Skin epidermis (tissue), 12 donors: ENCODE measurements at regions not wholly inside any gene's neighbourhood (a gene's known extent, or its start where the extent isn't known, plus 50 kb on each side); places are given as distances from the start of the nearest gene placed in this dataset.

Experiments
- H3K27ac ChIP-seq, 21 experiments: fragments of 200-600 bp; sonication (generic) in 11 of 21; one replicate each; pipeline ENCODE4 v1.5.0; 2020; ENCODE audit warnings: mild to moderate bottlenecking in 3 of 21, inconsistent platforms in 2 of 21, moderate library complexity in 2 of 21
- H3K4me3 ChIP-seq, 7 experiments: fragments of 200-600 bp; sonication (generic) in 2 of 7; one replicate each; pipeline ENCODE4 v1.5.0; 2020; ENCODE audit warnings: inconsistent platforms in 2 of 7, mild to moderate bottlenecking in 2 of 7, moderate library complexity in 1 of 7

- H3K4me3 ChIP-seq, result no peak overlapping the region
- no peak overlapping the region for H3K27ac ChIP-seq
These were observed 157.8 kb upstream of the CTNNB1 start for GRCh38 chr3:41041462-41041861.

GRCh38 chr3:41041899-41042298 is 157.4 kb upstream of the CTNNB1 start:
- no peak overlapping the region for H3K27ac ChIP-seq

GRCh38 chr3:41044523-41044922 is 154.8 kb upstream of the CTNNB1 start:
- H3K27ac ChIP-seq, result no peak overlapping the region
- H3K4me3 ChIP-seq, result no peak overlapping the region

More at GRCh38 chr3:41041899-41042298, 157.4 kb upstream of the CTNNB1 start:
- H3K4me3 ChIP-seq, result no peak overlapping the region

- Histone ChIP-seq H3K4me3 (no peak overlapping the region), H3K27ac (no peak overlapping the region)
These were observed 153.8 kb upstream of the CTNNB1 start for GRCh38 chr3:41045491-41045890.

- Histone ChIP-seq H3K4me3 (no peak overlapping the region), H3K27ac (no peak overlapping the region)
These were observed 149.2 kb upstream of the CTNNB1 start for GRCh38 chr3:41050144-41050543.

- Histone ChIP-seq H3K4me3 (no peak overlapping the region), H3K27ac (no peak overlapping the region)
These were observed 146.1 kb upstream of the CTNNB1 start for GRCh38 chr3:41053220-41053619.

- no peak overlapping the region for H3K4me3 ChIP-seq
- no peak overlapping the region for H3K27ac ChIP-seq
These were observed 139.2 kb upstream of the CTNNB1 start for GRCh38 chr3:41060106-41060505.

- no peak overlapping the region for H3K4me3 ChIP-seq
- H3K27ac ChIP-seq, result no peak overlapping the region
These were observed 135.2 kb upstream of the CTNNB1 start for GRCh38 chr3:41064070-41064469.

GRCh38 chr3:41064526-41064925 is 134.8 kb upstream of the CTNNB1 start:
- H3K27ac ChIP-seq, result no peak overlapping the region

GRCh38 chr3:41065340-41065739 is 134.0 kb upstream of the CTNNB1 start:
- no peak overlapping the region for H3K27ac ChIP-seq
- no peak overlapping the region for H3K4me3 ChIP-seq

More at GRCh38 chr3:41064526-41064925, 134.8 kb upstream of the CTNNB1 start:
- no peak overlapping the region for H3K4me3 ChIP-seq

- H3K27ac ChIP-seq, result no peak overlapping the region
- no peak overlapping the region for H3K4me3 ChIP-seq
These were observed 126.1 kb upstream of the CTNNB1 start for GRCh38 chr3:41073190-41073589.

GRCh38 chr3:41075975-41076374 is 123.3 kb upstream of the CTNNB1 start:
- Histone ChIP-seq H3K27ac (no peak overlapping the region), H3K4me3 (no peak overlapping the region)

- no peak overlapping the region for H3K27ac ChIP-seq
- no peak overlapping the region for H3K4me3 ChIP-seq
These were observed 122.9 kb upstream of the CTNNB1 start for GRCh38 chr3:41076399-41076798.

- no peak overlapping the region for H3K27ac ChIP-seq
- no peak overlapping the region for H3K4me3 ChIP-seq
These were observed 119.2 kb upstream of the CTNNB1 start for GRCh38 chr3:41080141-41080540.

GRCh38 chr3:41088882-41089281 is 110.4 kb upstream of the CTNNB1 start:
- Histone ChIP-seq H3K4me3 (no peak overlapping the region), H3K27ac (no peak overlapping the region)

- no peak overlapping the region for H3K27ac ChIP-seq
- H3K4me3 ChIP-seq, result no peak overlapping the region
These were observed 109.7 kb upstream of the CTNNB1 start for GRCh38 chr3:41089566-41089965.

- Histone ChIP-seq H3K27ac (no peak overlapping the region), H3K4me3 (no peak overlapping the region)
These were observed 106.5 kb upstream of the CTNNB1 start for GRCh38 chr3:41092844-41093243.

GRCh38 chr3:41093476-41093875 is 105.8 kb upstream of the CTNNB1 start:
- Histone ChIP-seq H3K4me3 (no peak overlapping the region), H3K27ac (no peak overlapping the region)

- H3K4me3 ChIP-seq, result no peak overlapping the region
- H3K27ac ChIP-seq, result no peak overlapping the region
These were observed 105.0 kb upstream of the CTNNB1 start for GRCh38 chr3:41094351-41094750.

- H3K27ac ChIP-seq, result no peak overlapping the region
- H3K4me3 ChIP-seq, result no peak overlapping the region
These were observed 103.6 kb upstream of the CTNNB1 start for GRCh38 chr3:41095702-41096101.

GRCh38 chr3:41097896-41098496 is 101.3 kb upstream of the CTNNB1 start:
- Histone ChIP-seq H3K27ac (no peak overlapping the region), H3K4me3 (no peak overlapping the region)

GRCh38 chr3:41101231-41101630 is 98.1 kb upstream of the CTNNB1 start:
- no peak overlapping the region for H3K27ac ChIP-seq
- H3K4me3 ChIP-seq, result no peak overlapping the region
